ENCODE measurements at regions not wholly inside any gene's neighbourhood (a gene's known extent, or its start where the extent isn't known, plus 50 kb on each side); places are given as distances from the start of the nearest gene placed in this dataset.
A peak's percentile ranks its signal among the peaks of the same experiment; 100 is the strongest.

DNA sequence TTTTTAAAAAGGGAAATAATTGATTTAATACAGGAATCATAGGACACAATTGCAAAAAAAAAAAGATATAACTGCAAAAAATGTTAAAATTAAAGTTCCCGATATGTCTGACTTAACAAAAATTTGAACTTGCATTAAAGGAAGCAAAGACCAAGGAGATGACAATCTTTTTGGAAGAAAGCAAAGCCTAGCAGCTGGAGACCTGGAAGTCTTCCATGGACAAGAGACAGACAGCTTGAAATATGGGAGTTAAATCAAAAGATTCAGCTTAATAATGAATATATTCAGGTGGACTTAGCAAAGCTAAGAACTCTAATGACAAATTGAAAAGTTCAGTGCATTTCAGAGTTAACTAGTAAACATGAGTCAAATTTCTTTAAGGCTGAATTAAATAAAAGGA, 568.7 kb upstream of the RGMB start:
- TF ChIP-seq CTCF (IDR thresholded peaks at IDR 0.05; ENCODE audit: insufficient read depth, low read depth, low read length) = no peak
- DNase-seq (ENCODE audit: low read depth) = no peak
- H3K4me3 ChIP-seq (ENCODE audit: low read depth, low read length) = no peak overlapping the region

DNA sequence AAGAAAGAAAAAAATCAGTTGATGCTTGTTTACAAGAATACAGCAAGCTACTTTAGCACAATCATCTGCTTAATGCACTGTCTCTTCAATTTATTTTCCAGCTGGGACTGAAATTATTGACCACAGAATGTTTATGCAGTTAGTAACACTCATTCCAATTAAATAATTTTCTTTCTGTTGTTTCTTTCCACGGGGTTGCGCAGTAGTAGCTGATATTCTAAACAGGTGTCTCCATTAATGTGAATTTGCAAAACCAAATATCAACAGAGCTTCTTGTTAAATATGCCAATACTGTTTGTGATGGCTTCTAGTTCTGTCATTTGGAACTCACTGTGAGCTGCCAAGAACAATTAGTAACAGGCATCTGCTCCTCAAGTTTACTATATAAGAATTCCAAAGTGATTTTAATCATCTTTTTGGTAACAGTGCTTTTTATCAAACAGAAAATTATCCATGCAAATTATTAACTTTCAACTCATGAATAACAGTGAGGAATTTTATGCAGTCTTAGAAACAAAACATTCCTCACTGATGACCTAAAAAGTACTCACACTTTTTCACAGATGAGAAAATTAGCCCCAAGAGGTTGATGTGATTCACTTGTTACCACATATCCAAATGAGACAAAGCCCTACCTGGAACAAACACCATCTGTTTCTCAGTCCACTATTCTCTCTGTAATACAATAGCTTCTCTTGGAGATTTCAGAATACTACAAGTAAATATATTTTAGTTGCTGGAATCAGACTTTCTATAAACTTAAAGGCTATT, 567.6 kb upstream of the RGMB start:
- no peak for TF ChIP-seq CTCF (IDR thresholded peaks at IDR 0.05; ENCODE audit: insufficient read depth, low read depth, low read length)
- no peak overlapping the region for H3K4me3 ChIP-seq (ENCODE audit: low read depth, low read length)
- peak; percentile 11 for DNase-seq (ENCODE audit: low read depth)

- TF ChIP-seq CTCF (IDR thresholded peaks at IDR 0.05; ENCODE audit: insufficient read depth, low read depth, low read length) = no peak
- H3K4me3 ChIP-seq (ENCODE audit: low read depth, low read length) = no peak overlapping the region
- DNase-seq (ENCODE audit: low read depth) = no peak
These were observed 566.9 kb upstream of the RGMB start for GRCh38 chr5:98206566-98206965.

- TF ChIP-seq CTCF (IDR thresholded peaks at IDR 0.05; ENCODE audit: insufficient read depth, low read depth, low read length) = no peak
- no peak overlapping the region for H3K4me3 ChIP-seq (ENCODE audit: low read depth, low read length)
- no peak for DNase-seq (ENCODE audit: low read depth)
These were observed 564.0 kb upstream of the RGMB start for GRCh38 chr5:98209418-98209817.

DNA sequence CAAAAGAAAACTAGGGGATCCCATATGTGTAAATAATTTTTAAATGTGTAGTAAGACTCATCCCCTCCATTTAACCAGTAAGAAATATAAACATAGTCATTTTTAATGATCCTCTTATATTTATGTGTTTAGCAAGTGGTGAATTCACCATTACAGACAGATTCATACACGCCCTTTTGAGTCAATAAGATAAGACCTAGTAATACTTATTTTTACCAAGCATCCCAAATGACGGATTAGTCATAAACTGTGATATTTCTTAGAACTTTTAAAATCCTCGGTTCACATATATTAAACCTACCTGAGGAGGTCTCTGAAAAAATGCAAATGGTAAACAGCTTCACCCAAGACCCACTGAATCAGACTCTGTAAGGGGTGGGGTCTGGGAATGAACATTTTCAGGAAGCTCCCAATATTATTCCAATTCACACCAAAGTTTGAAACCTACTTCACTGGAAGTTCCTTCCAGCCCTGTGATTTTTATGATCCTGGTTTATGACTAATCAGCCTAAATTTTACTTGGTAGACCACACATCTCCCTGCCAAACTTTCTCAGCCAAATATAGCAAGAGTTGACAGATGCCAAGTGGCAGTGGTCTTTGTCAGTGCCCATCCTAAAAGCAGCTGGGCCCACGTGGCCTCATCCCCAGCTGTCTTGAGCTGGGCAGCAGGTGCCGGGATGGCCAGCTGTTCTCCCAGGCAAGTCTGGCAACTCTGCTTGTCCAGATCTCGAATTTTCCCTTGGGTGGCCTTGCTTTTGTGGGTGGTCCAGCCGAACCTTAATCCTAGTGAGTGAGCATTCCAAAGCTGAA, 559.0 kb upstream of the RGMB start:
- peak; percentile 86 for DNase-seq (ENCODE audit: low read depth)
- no peak for TF ChIP-seq CTCF (IDR thresholded peaks at IDR 0.05; ENCODE audit: insufficient read depth, low read depth, low read length)
- H3K4me3 ChIP-seq (ENCODE audit: low read depth, low read length) = no peak overlapping the region

- TF ChIP-seq CTCF (IDR thresholded peaks at IDR 0.05; ENCODE audit: insufficient read depth, low read depth, low read length) = no peak
- no peak overlapping the region for H3K4me3 ChIP-seq (ENCODE audit: low read depth, low read length)
- no peak for DNase-seq (ENCODE audit: low read depth)
These were observed 556.3 kb upstream of the RGMB start for GRCh38 chr5:98217138-98217537.

Data from fibroblast of villous mesenchyme (primary cell).